ENCODE measurements at regions not wholly inside any gene's neighbourhood (a gene's known extent, or its start where the extent isn't known, plus 50 kb on each side); places are given as distances from the start of the nearest gene placed in this dataset.

GRCh38 chr13:33489563-33489962 is 204.0 kb upstream of the STARD13 start:
- no peak overlapping the region for H3K27ac ChIP-seq
- no peak for DNase-seq (ENCODE audit: low spot score in 2 of 2)
- H3K4me3 ChIP-seq: no peak overlapping the region
- no peaks in the 10 kb centered on the region for H3K4me1 ChIP-seq
- H3K27me3 ChIP-seq: no peaks in the 10 kb centered on the region
- H3K9me3 ChIP-seq: no peaks in the 10 kb centered on the region
- TF ChIP-seq, protein P1, sequence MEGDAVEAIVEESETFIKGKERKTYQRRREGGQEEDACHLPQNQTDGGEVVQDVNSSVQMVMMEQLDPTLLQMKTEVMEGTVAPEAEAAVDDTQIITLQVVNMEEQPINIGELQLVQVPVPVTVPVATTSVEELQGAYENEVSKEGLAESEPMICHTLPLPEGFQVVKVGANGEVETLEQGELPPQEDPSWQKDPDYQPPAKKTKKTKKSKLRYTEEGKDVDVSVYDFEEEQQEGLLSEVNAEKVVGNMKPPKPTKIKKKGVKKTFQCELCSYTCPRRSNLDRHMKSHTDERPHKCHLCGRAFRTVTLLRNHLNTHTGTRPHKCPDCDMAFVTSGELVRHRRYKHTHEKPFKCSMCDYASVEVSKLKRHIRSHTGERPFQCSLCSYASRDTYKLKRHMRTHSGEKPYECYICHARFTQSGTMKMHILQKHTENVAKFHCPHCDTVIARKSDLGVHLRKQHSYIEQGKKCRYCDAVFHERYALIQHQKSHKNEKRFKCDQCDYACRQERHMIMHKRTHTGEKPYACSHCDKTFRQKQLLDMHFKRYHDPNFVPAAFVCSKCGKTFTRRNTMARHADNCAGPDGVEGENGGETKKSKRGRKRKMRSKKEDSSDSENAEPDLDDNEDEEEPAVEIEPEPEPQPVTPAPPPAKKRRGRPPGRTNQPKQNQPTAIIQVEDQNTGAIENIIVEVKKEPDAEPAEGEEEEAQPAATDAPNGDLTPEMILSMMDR (IDR thresholded peaks at IDR 0.05): no peak
- TF ChIP-seq POLR2A (IDR thresholded peaks at IDR 0.05): no peak
- no peak for TF ChIP-seq POLR2AphosphoS5 (IDR thresholded peaks at IDR 0.05)
- no peak for TF ChIP-seq EP300 (IDR thresholded peaks at IDR 0.05)
- no peaks in the 10 kb centered on the region for H3K36me3 ChIP-seq
- WGBS: 84% methylated on average over 4 of the region's 4 CpGs

- H3K9me3 ChIP-seq: no peaks in the 10 kb centered on the region
- no peaks in the 10 kb centered on the region for H3K36me3 ChIP-seq
- H3K27ac ChIP-seq: no peak overlapping the region
- TF ChIP-seq, protein P1 (IDR thresholded peaks at IDR 0.05): no peak
- TF ChIP-seq POLR2AphosphoS5 (IDR thresholded peaks at IDR 0.05) (no peak), POLR2A (IDR thresholded peaks at IDR 0.05) (no peak), EP300 (IDR thresholded peaks at IDR 0.05) (no peak)
- H3K27me3 ChIP-seq: no peaks in the 10 kb centered on the region
- H3K4me1 ChIP-seq: no peaks in the 10 kb centered on the region
- peak in 1 of 2 donors; percentile 62 for DNase-seq (ENCODE audit: low spot score in 2 of 2)
- WGBS: 74% methylated on average over 16 of the region's 17 CpGs
- H3K4me3 ChIP-seq: no peak overlapping the region
Observed at GRCh38 chr13:33490461-33491327, 205.1 kb upstream of the STARD13 start.

GRCh38 chr13:33493672-33494365 is 208.3 kb upstream of the STARD13 start:
- H3K27ac ChIP-seq: no peak overlapping the region
- no peak for DNase-seq (ENCODE audit: low spot score in 2 of 2)
- no peaks in the 10 kb centered on the region for H3K9me3 ChIP-seq
- TF ChIP-seq, protein P1 (IDR thresholded peaks at IDR 0.05): no peak
- TF ChIP-seq POLR2AphosphoS5 (IDR thresholded peaks at IDR 0.05) (no peak), POLR2A (IDR thresholded peaks at IDR 0.05) (no peak), EP300 (IDR thresholded peaks at IDR 0.05) (no peak)
- H3K27me3 ChIP-seq: no peaks in the 10 kb centered on the region
- no peak overlapping the region for H3K4me3 ChIP-seq
- 90% methylated on average over 6 of the region's 6 CpGs for WGBS
- no peaks in the 10 kb centered on the region for H3K4me1 ChIP-seq
- no peaks in the 10 kb centered on the region for H3K36me3 ChIP-seq

DNA sequence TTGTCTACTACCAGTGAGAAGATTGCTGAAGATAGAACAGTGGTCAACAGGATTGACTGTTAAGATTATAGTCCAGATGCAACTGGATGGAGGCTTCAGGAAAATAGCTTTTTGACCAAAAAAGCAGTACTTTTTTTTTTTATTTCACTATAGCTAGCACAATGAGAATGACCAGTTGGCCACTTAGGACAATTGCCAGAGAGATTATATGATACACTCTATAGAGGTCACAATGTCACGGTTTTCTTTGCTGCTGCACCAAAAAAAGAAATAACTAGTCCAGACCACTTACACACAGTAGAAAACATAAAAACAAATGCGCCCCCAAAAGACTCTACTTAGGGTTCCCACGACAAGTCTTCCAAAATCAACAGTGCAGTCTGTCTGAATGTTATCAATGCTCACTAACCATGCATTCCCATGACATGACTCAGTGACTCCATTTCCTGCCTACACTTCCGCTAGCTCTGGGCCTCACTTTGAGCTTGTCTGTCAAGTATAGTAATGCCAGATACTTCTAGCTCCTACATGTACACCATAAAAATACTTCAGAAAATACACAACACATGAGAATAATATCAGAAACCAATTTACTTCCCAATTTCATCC is 209.1 kb upstream of the STARD13 start:
- Histone ChIP-seq H3K27me3 (no peaks in the 10 kb centered on the region), H3K27ac (no peak overlapping the region), H3K4me1 (no peaks in the 10 kb centered on the region), H3K9me3 (no peaks in the 10 kb centered on the region), H3K4me3 (no peak overlapping the region), H3K36me3 (no peaks in the 10 kb centered on the region)
- TF ChIP-seq, protein P1 (IDR thresholded peaks at IDR 0.05): no peak
- TF ChIP-seq POLR2A (IDR thresholded peaks at IDR 0.05) (no peak), EP300 (IDR thresholded peaks at IDR 0.05) (no peak)
- WGBS: 63% methylated on average over 4 of the region's 4 CpGs
- no peak for DNase-seq (ENCODE audit: low spot score in 2 of 2)

DNA sequence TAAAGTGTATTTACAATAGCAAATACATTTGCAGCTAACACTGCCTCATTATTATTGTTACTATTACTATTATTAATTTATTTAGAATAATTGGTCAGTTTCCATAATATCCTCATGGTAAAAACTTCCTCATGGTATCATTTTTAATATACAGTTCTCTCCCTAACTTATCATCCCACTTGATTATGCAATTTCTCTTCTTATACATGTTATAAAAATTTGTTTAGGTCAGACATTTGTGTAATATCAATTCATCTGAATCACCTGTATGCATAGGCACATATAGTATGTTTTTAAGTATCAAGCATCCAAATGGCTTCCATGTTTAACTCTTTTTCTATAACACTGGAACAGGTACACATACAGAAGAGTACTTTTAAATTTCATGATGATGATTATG is 210.8 kb upstream of the STARD13 start:
- no peaks in the 10 kb centered on the region for H3K9me3 ChIP-seq
- no peak overlapping the region for H3K4me3 ChIP-seq
- no peaks in the 10 kb centered on the region for H3K27me3 ChIP-seq
- no peaks in the 10 kb centered on the region for H3K36me3 ChIP-seq
- TF ChIP-seq, protein P1 (IDR thresholded peaks at IDR 0.05): no peak
- TF ChIP-seq POLR2AphosphoS5 (IDR thresholded peaks at IDR 0.05) (no peak), POLR2A (IDR thresholded peaks at IDR 0.05) (no peak), EP300 (IDR thresholded peaks at IDR 0.05) (no peak)
- H3K4me1 ChIP-seq: no peaks in the 10 kb centered on the region
- no peak overlapping the region for H3K27ac ChIP-seq
- no peak for DNase-seq (ENCODE audit: low spot score in 2 of 2)
